ENCODE measurements at regions not wholly inside any gene's neighbourhood (a gene's known extent, or its start where the extent isn't known, plus 50 kb on each side); places are given as distances from the start of the nearest gene placed in this dataset.

DNA sequence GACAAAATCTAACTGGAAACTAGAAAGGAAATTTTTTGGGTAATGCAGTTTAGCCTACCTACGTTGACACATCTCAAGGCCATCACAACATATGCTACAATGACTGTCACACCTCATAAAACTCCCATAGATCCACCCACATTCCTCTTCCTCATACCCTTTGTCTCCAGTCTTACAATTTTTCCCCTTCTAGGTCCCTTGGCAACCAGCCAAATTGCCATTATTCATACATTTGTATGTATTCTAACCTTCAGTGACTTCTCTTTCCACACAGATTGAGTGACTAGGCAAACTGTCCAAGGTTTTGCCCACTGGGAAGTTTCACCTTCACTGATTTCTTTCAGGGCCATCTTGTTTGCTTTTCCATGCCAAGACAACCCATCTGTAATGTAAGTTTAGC is 100.5 kb upstream of the TPK1 start:
- SMC1A ChIA-PET (ENCODE audit: uncharacterized antibody, unreplicated experiment), result no interaction called here
- in situ Hi-C loops (cut with MboI) (no loop called here), intact Hi-C loops (cut with micrococcal nuclease; ENCODE audit: unreplicated experiment) (no loop called here)
- H3K36me3 ChIP-seq (ENCODE audit: control insufficient read depth in 2 of 2, insufficient read depth in 2 of 2, low read length in 1 of 2), result no peaks in the 10 kb centered on the region
- H3K27ac ChIP-seq (ENCODE audit: control insufficient read depth, insufficient read depth), result no peak overlapping the region
- no peak for FAIRE-seq
- no peak for DNase-seq (ENCODE audit: low read depth, low spot score)
- BruUV-seq (replicated peaks), result no TSS peak
- H3K9me3 ChIP-seq (replicated peaks; ENCODE audit: control insufficient read depth, insufficient read depth, low read length), result no peaks in the 10 kb centered on the region
- H3K4me1 ChIP-seq (ENCODE audit: control insufficient read depth, insufficient read depth, low read length), result no peaks in the 10 kb centered on the region
- TF ChIP-seq, protein P1, sequence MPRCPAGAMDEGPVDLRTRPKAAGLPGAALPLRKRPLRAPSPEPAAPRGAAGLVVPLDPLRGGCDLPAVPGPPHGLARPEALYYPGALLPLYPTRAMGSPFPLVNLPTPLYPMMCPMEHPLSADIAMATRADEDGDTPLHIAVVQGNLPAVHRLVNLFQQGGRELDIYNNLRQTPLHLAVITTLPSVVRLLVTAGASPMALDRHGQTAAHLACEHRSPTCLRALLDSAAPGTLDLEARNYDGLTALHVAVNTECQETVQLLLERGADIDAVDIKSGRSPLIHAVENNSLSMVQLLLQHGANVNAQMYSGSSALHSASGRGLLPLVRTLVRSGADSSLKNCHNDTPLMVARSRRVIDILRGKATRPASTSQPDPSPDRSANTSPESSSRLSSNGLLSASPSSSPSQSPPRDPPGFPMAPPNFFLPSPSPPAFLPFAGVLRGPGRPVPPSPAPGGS (IDR thresholded peaks at IDR 0.05; ENCODE audit: borderline replicate concordance, insufficient read depth, low read depth, low read length, poor library complexity, severe bottlenecking), result no peak
- TF ChIP-seq HDAC2 (IDR thresholded peaks at IDR 0.05) (no peak), TCF3 (IDR thresholded peaks at IDR 0.05; ENCODE audit: borderline replicate concordance, insufficient read depth, low read depth, low read length) (no peak)
- POLR2A ChIA-PET, result no interaction called here
- no peak overlapping the region for H3K4me2 ChIP-seq (ENCODE audit: control insufficient read depth, insufficient read depth)
- H3K79me2 ChIP-seq (ENCODE audit: control insufficient read depth, insufficient read depth, low read length), result no peaks in the 10 kb centered on the region
- H2AFZ ChIP-seq (ENCODE audit: control insufficient read depth, low read depth, low read length), result no peak overlapping the region
- H3K9ac ChIP-seq (ENCODE audit: control insufficient read depth, insufficient read depth, low read length), result no peak overlapping the region
- CTCF ChIA-PET, result no interaction called here
- H4K20me1 ChIP-seq (ENCODE audit: control insufficient read depth, insufficient read depth), result no peaks in the 10 kb centered on the region
- no peak overlapping the region for H3K4me3 ChIP-seq
- RAD21 ChIA-PET (ENCODE audit: unreplicated experiment), result no interaction called here
- ATAC-seq, result no peak
- H3K27me3 ChIP-seq (replicated peaks in 1 of 2; ENCODE audit: control insufficient read depth in 2 of 2, insufficient read depth in 2 of 2, low read length in 1 of 2), result no peaks in the 10 kb centered on the region
- WGBS (ENCODE audit: insufficient coverage, insufficient replicate concordance, low lambda C conversion rate, missing lambda C conversion rate), result 0% methylated on average over 1 of the region's 1 CpG

DNA sequence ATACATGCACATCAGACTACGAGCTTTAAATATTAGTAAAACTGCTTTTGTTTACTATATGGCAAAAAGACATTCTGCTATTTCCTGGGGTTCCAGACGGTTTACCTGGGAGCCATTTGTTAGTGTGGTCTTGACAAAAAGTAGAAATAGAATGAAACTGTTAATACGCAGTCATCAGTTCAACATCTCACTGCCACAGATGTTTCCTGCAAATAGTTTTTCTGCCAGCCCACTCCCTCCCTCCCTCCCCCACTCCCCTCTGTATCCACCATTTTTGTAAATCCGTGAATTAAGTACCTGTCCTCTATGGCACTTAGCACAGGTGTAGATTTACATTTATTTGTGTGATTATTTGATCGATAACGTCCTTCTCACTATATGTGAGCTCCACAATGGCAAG is 74.6 kb upstream of the TPK1 start:
- Histone ChIP-seq H4K20me1 (ENCODE audit: control insufficient read depth, insufficient read depth) (no peaks in the 10 kb centered on the region), H2AFZ (ENCODE audit: control insufficient read depth, low read depth, low read length) (no peak overlapping the region), H3K9me3 (replicated peaks; ENCODE audit: control insufficient read depth, insufficient read depth, low read length) (no peaks in the 10 kb centered on the region), H3K27me3 (replicated peaks in 1 of 2; ENCODE audit: control insufficient read depth in 2 of 2, insufficient read depth in 2 of 2, low read length in 1 of 2) (no peaks in the 10 kb centered on the region), H3K36me3 (ENCODE audit: control insufficient read depth in 2 of 2, insufficient read depth in 2 of 2, low read length in 1 of 2) (no peaks in the 10 kb centered on the region), H3K4me3 (no peak overlapping the region), H3K79me2 (ENCODE audit: control insufficient read depth, insufficient read depth, low read length) (no peaks in the 10 kb centered on the region), H3K9ac (ENCODE audit: control insufficient read depth, insufficient read depth, low read length) (no peak overlapping the region), H3K27ac (ENCODE audit: control insufficient read depth, insufficient read depth) (no peak overlapping the region), H3K4me1 (ENCODE audit: control insufficient read depth, insufficient read depth, low read length) (peaks cover 10% of the 10 kb centered on the region; the same call in 1 of the 2 replicates), H3K4me2 (ENCODE audit: control insufficient read depth, insufficient read depth) (no peak overlapping the region)
- ChIA-PET POLR2A (interaction anchor here (0.6 kb wide), 1 partner anchor 463 kb away, joined by 5 read pairs; no protein-coding TSS in a partner anchor), CTCF (interaction anchor here (0.6 to 1.0 kb wide), 3 partner anchors 98 to 760 kb away, joined by 3 read pairs; no protein-coding TSS in a partner anchor), SMC1A (ENCODE audit: uncharacterized antibody, unreplicated experiment) (interaction anchor here (1.0 to 1.2 kb wide), 2 partner anchors 20 to 47 kb away, joined by 3 read pairs; no protein-coding TSS in a partner anchor), RAD21 (ENCODE audit: unreplicated experiment) (interaction anchor here (0.7 to 1.4 kb wide), 2 partner anchors 170 to 180 kb away, joined by 3 to 6 read pairs; no protein-coding TSS in a partner anchor)
- 21% methylated on average over 5 of the region's 6 CpGs for WGBS (ENCODE audit: insufficient coverage, insufficient replicate concordance, low lambda C conversion rate, missing lambda C conversion rate)
- no peak for TF ChIP-seq NFYB (IDR thresholded peaks at IDR 0.05; ENCODE audit: insufficient read depth, low read depth, low read length)
- TF ChIP-seq POLR2AphosphoS2 (IDR thresholded peaks at IDR 0.05; ENCODE audit: low read depth, low read length), result no peak
- no peak for TF ChIP-seq ZNF24 (IDR thresholded peaks at IDR 0.05)
- no peak for TF ChIP-seq TBL1XR1 (IDR thresholded peaks at IDR 0.05; ENCODE audit: low read depth, low read length)
- TF ChIP-seq, protein P2, sequence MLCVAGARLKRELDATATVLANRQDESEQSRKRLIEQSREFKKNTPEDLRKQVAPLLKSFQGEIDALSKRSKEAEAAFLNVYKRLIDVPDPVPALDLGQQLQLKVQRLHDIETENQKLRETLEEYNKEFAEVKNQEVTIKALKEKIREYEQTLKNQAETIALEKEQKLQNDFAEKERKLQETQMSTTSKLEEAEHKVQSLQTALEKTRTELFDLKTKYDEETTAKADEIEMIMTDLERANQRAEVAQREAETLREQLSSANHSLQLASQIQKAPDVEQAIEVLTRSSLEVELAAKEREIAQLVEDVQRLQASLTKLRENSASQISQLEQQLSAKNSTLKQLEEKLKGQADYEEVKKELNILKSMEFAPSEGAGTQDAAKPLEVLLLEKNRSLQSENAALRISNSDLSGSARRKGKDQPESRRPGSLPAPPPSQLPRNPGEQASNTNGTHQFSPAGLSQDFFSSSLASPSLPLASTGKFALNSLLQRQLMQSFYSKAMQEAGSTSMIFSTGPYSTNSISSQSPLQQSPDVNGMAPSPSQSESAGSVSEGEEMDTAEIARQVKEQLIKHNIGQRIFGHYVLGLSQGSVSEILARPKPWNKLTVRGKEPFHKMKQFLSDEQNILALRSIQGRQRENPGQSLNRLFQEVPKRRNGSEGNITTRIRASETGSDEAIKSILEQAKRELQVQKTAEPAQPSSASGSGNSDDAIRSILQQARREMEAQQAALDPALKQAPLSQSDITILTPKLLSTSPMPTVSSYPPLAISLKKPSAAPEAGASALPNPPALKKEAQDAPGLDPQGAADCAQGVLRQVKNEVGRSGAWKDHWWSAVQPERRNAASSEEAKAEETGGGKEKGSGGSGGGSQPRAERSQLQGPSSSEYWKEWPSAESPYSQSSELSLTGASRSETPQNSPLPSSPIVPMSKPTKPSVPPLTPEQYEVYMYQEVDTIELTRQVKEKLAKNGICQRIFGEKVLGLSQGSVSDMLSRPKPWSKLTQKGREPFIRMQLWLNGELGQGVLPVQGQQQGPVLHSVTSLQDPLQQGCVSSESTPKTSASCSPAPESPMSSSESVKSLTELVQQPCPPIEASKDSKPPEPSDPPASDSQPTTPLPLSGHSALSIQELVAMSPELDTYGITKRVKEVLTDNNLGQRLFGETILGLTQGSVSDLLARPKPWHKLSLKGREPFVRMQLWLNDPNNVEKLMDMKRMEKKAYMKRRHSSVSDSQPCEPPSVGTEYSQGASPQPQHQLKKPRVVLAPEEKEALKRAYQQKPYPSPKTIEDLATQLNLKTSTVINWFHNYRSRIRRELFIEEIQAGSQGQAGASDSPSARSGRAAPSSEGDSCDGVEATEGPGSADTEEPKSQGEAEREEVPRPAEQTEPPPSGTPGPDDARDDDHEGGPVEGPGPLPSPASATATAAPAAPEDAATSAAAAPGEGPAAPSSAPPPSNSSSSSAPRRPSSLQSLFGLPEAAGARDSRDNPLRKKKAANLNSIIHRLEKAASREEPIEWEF (IDR thresholded peaks at IDR 0.05; ENCODE audit: insufficient replicate concordance, low read depth, low read length), result no peak
- no peak for TF ChIP-seq POLR2A (IDR thresholded peaks at IDR 0.05; ENCODE audit: low read depth, low read length)
- no peak for ATAC-seq
- intact Hi-C loops (cut with micrococcal nuclease; ENCODE audit: unreplicated experiment) (no loop called here), in situ Hi-C loops (cut with MboI) (no loop called here)
- no peak for FAIRE-seq
- DNase-seq (ENCODE audit: low read depth, low spot score), result no peak
- no TSS peak for BruUV-seq (replicated peaks)
